ENCODE measurements at regions not wholly inside any gene's neighbourhood (a gene's known extent, or its start where the extent isn't known, plus 50 kb on each side); places are given as distances from the start of the nearest gene placed in this dataset.

- TF ChIP-seq CTBP2 (IDR thresholded peaks at IDR 0.05; ENCODE audit: borderline replicate concordance, insufficient read depth, insufficient read length, low read length): no peak
- no peak for TF ChIP-seq EGR1 (IDR thresholded peaks at IDR 0.05; ENCODE audit: borderline replicate concordance, low read depth, low read length)
- no peak for TF ChIP-seq POLR2AphosphoS5 (IDR thresholded peaks at IDR 0.05; ENCODE audit: low read depth, low read length)
Measured at GRCh38 chr2:167718560-167718959, 528.8 kb downstream of the STK39 start (continued).
